Left lung (tissue), 4 donors: ENCODE measurements at regions not wholly inside any gene's neighbourhood (a gene's known extent, or its start where the extent isn't known, plus 50 kb on each side); places are given as distances from the start of the nearest gene placed in this dataset.

Experiments used
- ATAC-seq: fragments of 200-7000 bp; cut with Tn5 transposase; one replicate; pipeline ENCODE4 v1.9.1; 2020; ENCODE audit warnings: moderate library complexity
- DNase-seq, 4 donors: peaks; one replicate each; pipeline ENCODE4 v3.0.0-alpha.2; 2013 to 2020
- H3K27ac ChIP-seq, 2 donors: fragments of 200-600 bp; sonication (generic) in 1 of 2; one replicate each; pipeline versions ENCODE4 v1.5.0 to v1.8.0; 2020 to 2021
- H3K27me3 ChIP-seq, 2 donors: fragments of 200-600 bp; sonication (generic) in 1 of 2; one replicate each; pipeline versions ENCODE4 v1.5.0 to v1.8.0; 2020 to 2021
- H3K36me3 ChIP-seq, 2 donors: fragments of 200-600 bp; sonication (generic) in 1 of 2; one replicate each; pipeline versions ENCODE4 v1.5.0 to v1.8.0; 2020 to 2021
- H3K4me1 ChIP-seq, 2 donors: fragments of 200-600 bp; one replicate each; pipeline ENCODE4 v1.8.0; 2021
- H3K4me3 ChIP-seq, 2 donors: fragments of 200-600 bp; sonication (generic) in 1 of 2; one replicate each; pipeline versions ENCODE4 v1.5.0 to v1.8.0; 2020 to 2021; ENCODE audit warnings: mild to moderate bottlenecking in 1 of 2
- H3K9me3 ChIP-seq, 2 donors: fragments of 200-600 bp; sonication (generic) in 1 of 2; one replicate each; pipeline versions ENCODE4 v1.5.0 to v1.8.0; 2020 to 2021
- intact Hi-C, 2 donors: fragments of 100-400 bp; cut with DNase I; formaldehyde crosslinking; loops; one replicate each; pipeline versions ENCODE4 v1.11.2 to v1.14.2; 2022
- TF ChIP-seq, protein P1 (sequence below), 2 donors: fragments of 200-600 bp; sonication (generic) in 1 of 2; IDR thresholded peaks; one replicate each; pipeline versions ENCODE4 v1.5.0 to v1.8.0; 2021; ENCODE audit warnings: antibody characterized with exemption in 2 of 2
- donor health status: DM: no; HTN: yes; CAD: no.
- donor health status: DM: no; HTN: no; CAD: no.

DNA sequence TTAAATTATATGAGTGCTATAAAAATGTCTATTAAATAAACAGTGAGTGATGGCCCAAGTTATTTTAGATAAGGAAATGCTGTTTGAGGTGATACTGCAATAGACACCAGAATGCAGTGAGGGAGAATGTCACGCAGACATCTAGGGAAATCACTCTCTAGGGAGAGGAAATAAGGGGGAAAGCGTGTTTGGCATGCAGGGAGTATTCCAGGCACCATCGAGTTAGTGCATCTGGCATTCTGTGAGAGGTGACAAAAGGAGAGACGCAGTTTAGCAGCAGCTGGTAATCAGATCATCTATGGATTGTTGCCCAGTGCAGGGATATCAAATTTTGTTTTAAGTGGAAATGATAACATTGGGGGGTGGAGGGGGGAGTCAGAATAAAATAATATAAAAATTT is 175.4 kb upstream of the NETO1 start:
- intact Hi-C loops, result no loop called here
- ATAC-seq, result no peak

DNA sequence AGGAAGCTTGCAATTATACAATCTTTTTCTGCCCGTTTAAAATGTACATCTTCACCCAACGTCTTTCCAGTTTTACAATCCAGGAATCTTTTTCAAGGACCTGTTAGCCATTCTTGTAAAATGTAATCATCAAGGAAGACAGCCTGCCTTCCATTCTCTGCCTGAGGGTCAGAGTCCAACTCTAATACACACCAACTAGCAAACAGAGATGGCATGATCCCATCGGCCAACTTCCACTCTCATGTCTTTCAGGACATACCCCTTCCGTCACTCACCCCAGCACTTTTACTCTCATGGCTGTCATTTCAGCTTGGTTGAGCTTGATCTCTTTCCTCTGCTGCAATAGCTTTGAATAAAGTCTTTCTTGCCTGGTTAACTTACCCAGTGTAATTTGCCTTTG is 172.5 kb upstream of the NETO1 start:
- Histone ChIP-seq H3K4me1 (no peaks in the 10 kb centered on the region), H3K36me3 (no peaks in the 10 kb centered on the region), H3K27me3 (no peaks in the 10 kb centered on the region), H3K4me3 (no peak overlapping the region), H3K27ac (no peak overlapping the region), H3K9me3 (no peaks in the 10 kb centered on the region)
- TF ChIP-seq, protein P1, sequence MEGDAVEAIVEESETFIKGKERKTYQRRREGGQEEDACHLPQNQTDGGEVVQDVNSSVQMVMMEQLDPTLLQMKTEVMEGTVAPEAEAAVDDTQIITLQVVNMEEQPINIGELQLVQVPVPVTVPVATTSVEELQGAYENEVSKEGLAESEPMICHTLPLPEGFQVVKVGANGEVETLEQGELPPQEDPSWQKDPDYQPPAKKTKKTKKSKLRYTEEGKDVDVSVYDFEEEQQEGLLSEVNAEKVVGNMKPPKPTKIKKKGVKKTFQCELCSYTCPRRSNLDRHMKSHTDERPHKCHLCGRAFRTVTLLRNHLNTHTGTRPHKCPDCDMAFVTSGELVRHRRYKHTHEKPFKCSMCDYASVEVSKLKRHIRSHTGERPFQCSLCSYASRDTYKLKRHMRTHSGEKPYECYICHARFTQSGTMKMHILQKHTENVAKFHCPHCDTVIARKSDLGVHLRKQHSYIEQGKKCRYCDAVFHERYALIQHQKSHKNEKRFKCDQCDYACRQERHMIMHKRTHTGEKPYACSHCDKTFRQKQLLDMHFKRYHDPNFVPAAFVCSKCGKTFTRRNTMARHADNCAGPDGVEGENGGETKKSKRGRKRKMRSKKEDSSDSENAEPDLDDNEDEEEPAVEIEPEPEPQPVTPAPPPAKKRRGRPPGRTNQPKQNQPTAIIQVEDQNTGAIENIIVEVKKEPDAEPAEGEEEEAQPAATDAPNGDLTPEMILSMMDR (IDR thresholded peaks at IDR 0.05), result no peak
- intact Hi-C loops, result no loop called here
- DNase-seq (no peak), ATAC-seq (no peak)

More for the DNA sequence above, 175.4 kb upstream of the NETO1 start:
- Histone ChIP-seq H3K27ac (no peak overlapping the region), H3K4me1 (no peaks in the 10 kb centered on the region), H3K4me3 (no peak overlapping the region), H3K36me3 (no peaks in the 10 kb centered on the region), H3K27me3 (no peaks in the 10 kb centered on the region), H3K9me3 (peaks cover 0 to 3% of the 10 kb centered on the region in 2 donors)
- DNase-seq, result no peak
- TF ChIP-seq, protein P1 (IDR thresholded peaks at IDR 0.05), result no peak

- no peak for DNase-seq
- Histone ChIP-seq H3K27me3 (no peaks in the 10 kb centered on the region), H3K27ac (no peak overlapping the region), H3K4me1 (no peaks in the 10 kb centered on the region), H3K9me3 (no peaks in the 10 kb centered on the region), H3K36me3 (no peaks in the 10 kb centered on the region), H3K4me3 (no peak overlapping the region)
- intact Hi-C loops, result no loop called here
- TF ChIP-seq, protein P1 (IDR thresholded peaks at IDR 0.05), result no peak
- no peak for ATAC-seq
Measured at GRCh38 chr18:73038336-73038735, 170.5 kb upstream of the NETO1 start.

DNA sequence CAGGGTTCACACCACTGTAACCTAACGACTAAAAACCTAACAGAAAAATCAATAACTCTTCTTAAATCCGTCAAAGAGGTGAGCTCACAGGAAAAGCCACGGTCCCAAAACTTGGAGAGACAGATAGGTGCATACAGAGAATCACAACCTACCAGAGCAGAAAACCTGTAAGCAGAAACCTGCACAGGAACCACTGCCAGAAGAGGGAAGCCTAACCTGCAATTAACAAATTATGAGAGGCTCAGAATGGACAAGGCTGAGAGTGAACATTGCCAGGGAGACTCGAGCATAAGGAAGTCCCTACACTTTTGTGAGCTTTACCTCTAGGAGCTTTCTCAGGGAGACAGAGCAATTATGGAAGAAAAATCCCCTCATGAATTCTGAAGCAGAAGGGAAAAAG is 156.2 kb upstream of the NETO1 start:
- intact Hi-C loops, result no loop called here
- no peak for ATAC-seq
- no peaks in the 10 kb centered on the region for H3K4me1 ChIP-seq

DNA sequence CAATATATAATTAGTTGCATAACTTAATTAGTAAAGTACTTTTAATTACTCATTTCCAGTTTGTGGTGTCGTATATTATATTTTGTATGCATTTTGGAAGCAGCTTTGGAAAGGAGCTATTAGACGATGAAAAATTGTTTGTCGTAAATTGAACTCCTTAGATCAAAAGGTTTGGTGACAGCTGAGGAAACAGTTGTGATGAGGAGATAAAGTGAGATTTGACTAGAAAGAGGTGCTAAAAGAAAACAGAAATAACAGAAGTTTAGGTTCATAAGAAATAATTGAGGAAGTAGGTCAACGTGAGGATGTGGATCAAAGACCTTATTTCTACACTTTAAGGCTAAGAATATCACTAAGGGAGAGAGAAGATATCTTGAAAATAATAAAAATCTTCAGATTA is 141.9 kb upstream of the NETO1 start:
- DNase-seq (no peak), ATAC-seq (no peak)
- TF ChIP-seq, protein P1 (IDR thresholded peaks at IDR 0.05), result no peak
- Histone ChIP-seq H3K4me1 (no peaks in the 10 kb centered on the region), H3K36me3 (no peaks in the 10 kb centered on the region), H3K4me3 (no peak overlapping the region), H3K9me3 (no peaks in the 10 kb centered on the region), H3K27ac (no peak overlapping the region), H3K27me3 (no peaks in the 10 kb centered on the region)
- intact Hi-C loops, result no loop called here

More for the DNA sequence above, 156.2 kb upstream of the NETO1 start:
- TF ChIP-seq, protein P1 (IDR thresholded peaks at IDR 0.05), result no peak
- Histone ChIP-seq H3K36me3 (no peaks in the 10 kb centered on the region), H3K4me3 (no peak overlapping the region), H3K27ac (no peak overlapping the region), H3K27me3 (no peaks in the 10 kb centered on the region), H3K9me3 (peaks cover 0 to 21% of the 10 kb centered on the region in 2 donors)
- no peak for DNase-seq
